Right cardiac atrium (tissue), 5 donors: ENCODE measurements at regions not wholly inside any gene's neighbourhood (a gene's known extent, or its start where the extent isn't known, plus 50 kb on each side); places are given as distances from the start of the nearest gene placed in this dataset.
A peak's percentile ranks its signal among the peaks of the same experiment; 100 is the strongest.
"Not testable (repeated sequence)": the region's sequence is repeated elsewhere in the genome, so short reads cannot be mapped to it uniquely, and the experiment has no call there.

Source experiments
- ATAC-seq, 2 donors: fragments of 200-7000 bp; cut with Tn5 transposase; one replicate each; pipeline versions ENCODE4 v1.8.0 to v1.9.1; 2020; ENCODE audit warnings: moderate library complexity in 2 of 2, mild to moderate bottlenecking in 1 of 2
- DNase-seq, 3 donors: peaks; one replicate each; pipeline ENCODE4 v3.0.0-alpha.2; 2020
- H3K27ac ChIP-seq: one replicate; pipeline ENCODE4 v1.5.1; 2013; ENCODE audit warnings: mild to moderate bottlenecking, low read length, control low read depth, moderate library complexity
- H3K27me3 ChIP-seq: one replicate; pipeline ENCODE4 v1.6.1; 2013; ENCODE audit not compliant: control insufficient read depth, insufficient read depth
- H3K4me1 ChIP-seq: one replicate; pipeline ENCODE4 v1.6.1; 2013; ENCODE audit warnings: low read length; ENCODE audit not compliant: control insufficient read depth, insufficient read depth
- H3K4me3 ChIP-seq: one replicate; pipeline ENCODE4 v1.5.1; 2013; ENCODE audit warnings: low read length, control low read depth
- H3K9me3 ChIP-seq: one replicate; pipeline ENCODE4 v1.6.1; 2013; ENCODE audit warnings: low read length; ENCODE audit not compliant: control insufficient read depth
- WGBS: extraction: QIAGEN DNeasy Blood & Tissue Kit; methylation state at CpG from one replicate; pipeline ENCODE4 v1.1.7; 2013; 5-methylcytosine and 5-hydroxymethylcytosine counted together
- intact Hi-C, 4 donors: fragments of 100-400 bp; cut with DNase I; formaldehyde crosslinking; loops; one replicate each; pipeline versions ENCODE4 v1.11.0 to v1.14.0; 2022 to 2023
- donor health status: healthy with polysubstance abuse.
- donor health status: DM: no; HTN: yes; CAD: no.
- donor health status: DM: no; HTN: no; CAD: no.
- donor health status: DM: no; HTN: yes; CAD: no; lungs with severe emphysema.
- donor health status: DM: yes; HTN: yes; CAD: no.

DNA sequence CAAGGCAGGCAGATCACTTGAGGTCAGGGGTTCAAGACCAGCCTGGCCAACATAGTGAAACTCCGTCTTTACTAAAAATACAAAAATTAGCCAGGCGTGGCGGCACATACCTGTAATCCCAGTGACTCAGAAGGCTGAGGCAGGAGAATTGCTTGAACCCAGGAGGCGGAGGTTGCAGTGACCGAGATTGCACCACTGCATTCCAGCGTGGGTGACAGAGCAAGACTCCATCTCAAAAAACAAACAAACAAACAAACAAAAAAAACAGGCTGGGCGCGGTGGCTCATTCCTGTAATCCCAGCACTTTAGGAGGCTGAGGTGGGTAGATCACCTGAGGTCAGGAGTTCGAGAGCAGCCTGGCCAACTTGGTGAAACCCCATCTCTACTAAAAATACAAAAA lies 122.8 kb upstream of the PABPC3 start:
- WGBS, result 94% methylated on average over 9 of the region's 9 CpGs
- H3K4me1 ChIP-seq, ATAC-seq, H3K9me3 ChIP-seq, H3K27me3 ChIP-seq, DNase-seq, H3K27ac ChIP-seq, intact Hi-C loops, H3K4me3 ChIP-seq: not testable (repeated sequence)

DNA sequence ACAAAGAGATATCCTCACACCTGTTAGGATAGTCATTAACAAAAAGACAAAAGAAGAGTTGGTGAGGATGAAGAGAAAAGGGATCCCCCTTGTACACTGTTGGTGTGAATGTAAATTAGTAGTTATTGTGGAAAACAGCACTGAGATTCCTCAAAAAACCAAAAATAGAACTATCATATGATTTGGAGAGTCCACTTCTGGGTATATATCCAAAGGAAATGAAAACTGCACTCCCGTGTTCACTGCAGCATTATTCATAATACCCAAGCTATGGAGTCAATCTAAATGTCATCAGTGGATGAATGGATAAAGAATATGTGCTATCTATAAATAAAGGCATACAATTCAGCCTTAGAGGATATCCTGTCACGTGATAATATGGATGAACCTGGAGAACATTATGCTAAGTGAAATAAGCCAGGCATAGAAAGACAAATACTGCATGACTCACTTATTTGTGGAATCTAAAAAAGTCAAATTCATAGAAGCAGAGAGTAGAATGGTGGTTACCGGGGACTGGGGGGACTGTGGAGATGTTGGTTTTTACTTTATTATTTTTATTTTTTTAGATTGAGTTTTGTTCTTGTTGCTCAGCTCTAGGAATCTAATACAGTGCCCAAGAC lies 114.6 kb upstream of the PABPC3 start:
- 38% methylated on average over 3 of the region's 3 CpGs for WGBS
- intact Hi-C loops, H3K9me3 ChIP-seq, H3K27me3 ChIP-seq, DNase-seq, H3K27ac ChIP-seq, ATAC-seq, H3K4me3 ChIP-seq, H3K4me1 ChIP-seq: not testable (repeated sequence)

DNA sequence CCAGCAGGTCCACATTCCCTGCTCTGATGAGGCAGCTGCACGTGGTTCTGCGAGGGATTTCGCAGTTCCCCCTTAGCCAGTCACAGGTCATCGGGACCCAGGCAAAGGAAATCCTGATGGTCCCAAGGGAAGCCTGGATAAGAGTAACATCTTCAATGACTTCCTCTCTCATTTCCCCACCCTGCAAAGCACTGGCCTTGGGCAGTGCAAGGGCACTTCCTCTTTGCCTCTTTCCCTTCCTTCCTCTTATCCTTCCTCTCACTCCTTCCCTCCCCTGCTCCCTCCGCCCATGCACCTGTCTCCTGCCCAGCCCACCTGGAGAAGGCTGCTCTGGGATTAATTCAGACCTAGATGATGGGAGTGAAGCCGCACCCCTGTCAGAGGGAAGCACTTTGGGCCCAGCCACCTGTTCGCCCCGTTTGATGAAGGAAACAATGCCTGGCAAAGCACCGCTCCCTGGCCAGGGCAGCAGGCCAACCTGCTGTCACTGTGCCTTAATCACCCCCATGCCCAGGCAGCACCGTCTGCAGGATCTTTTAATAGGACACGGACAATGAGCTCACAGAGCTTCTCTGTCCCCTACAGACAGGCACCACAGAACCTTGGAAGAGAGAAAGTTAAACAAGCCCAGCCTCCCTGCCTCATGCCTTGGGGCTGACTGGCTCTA lies 113.5 kb upstream of the PABPC3 start:
- no peak overlapping the region for H3K4me3 ChIP-seq
- intact Hi-C loops, result no loop called here
- peak in 2 of 3 donors; percentile 33 to 64 for DNase-seq
- ATAC-seq, result peak; percentile 47 to 62
- no peaks in the 10 kb centered on the region for H3K27me3 ChIP-seq
- H3K27ac ChIP-seq, result no peak overlapping the region
- H3K4me1 ChIP-seq, result no peaks in the 10 kb centered on the region
- WGBS, result 44% methylated on average over 11 of the region's 11 CpGs
- no peaks in the 10 kb centered on the region for H3K9me3 ChIP-seq

DNA sequence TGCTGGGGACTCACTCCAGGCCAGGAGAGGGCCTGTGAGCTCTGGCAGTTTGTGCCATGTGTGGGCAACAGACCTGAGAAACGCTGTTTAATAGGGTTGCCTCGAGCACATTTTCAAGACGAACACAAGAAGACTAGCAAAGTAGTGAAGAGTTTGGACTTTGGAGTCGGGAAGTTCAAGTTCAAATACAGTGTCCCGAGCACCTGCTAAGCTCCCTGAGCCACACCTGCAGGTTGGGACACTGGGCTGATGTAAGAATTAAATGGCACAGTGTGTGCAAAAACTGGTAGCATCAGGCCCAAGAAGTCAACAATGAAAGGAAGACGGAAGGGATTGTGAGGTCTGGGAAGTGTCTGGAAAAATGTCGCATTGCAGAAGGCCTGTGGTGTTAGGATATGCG lies 112.8 kb upstream of the PABPC3 start:
- H3K27ac ChIP-seq, result no peak overlapping the region
- DNase-seq, result no peak
- no peak overlapping the region for H3K4me3 ChIP-seq
- no peaks in the 10 kb centered on the region for H3K27me3 ChIP-seq
- no peaks in the 10 kb centered on the region for H3K9me3 ChIP-seq
- no peak for ATAC-seq
- WGBS, result 87% methylated on average over 8 of the region's 8 CpGs
- no peaks in the 10 kb centered on the region for H3K4me1 ChIP-seq
- intact Hi-C loops, result no loop called here

DNA sequence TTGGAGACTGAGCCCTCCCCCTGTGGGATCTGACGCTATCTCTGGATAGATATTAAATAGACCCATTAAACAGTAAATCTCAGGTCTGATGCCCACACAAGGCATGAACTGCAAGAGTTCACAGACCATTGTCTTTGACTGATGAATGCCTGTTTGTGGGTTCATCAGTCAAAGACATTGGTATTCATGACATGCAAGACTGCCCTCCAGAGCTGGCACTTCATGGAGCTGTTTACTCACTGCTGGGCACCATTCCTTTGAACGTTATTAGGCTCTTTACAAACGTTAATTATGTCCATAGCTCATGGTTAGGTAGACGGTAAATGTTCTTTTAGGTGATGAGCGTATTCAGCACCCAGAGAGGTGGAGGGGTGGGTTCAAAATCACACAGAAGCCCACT lies 111.8 kb upstream of the PABPC3 start:
- Histone ChIP-seq H3K27ac (no peak overlapping the region), H3K27me3 (no peaks in the 10 kb centered on the region), H3K9me3 (no peaks in the 10 kb centered on the region), H3K4me3 (no peak overlapping the region), H3K4me1 (peaks cover 1% of the 10 kb centered on the region)
- 79% methylated on average over 5 of the region's 5 CpGs for WGBS
- no peak for ATAC-seq
- no peak for DNase-seq
- intact Hi-C loops, result no loop called here

DNA sequence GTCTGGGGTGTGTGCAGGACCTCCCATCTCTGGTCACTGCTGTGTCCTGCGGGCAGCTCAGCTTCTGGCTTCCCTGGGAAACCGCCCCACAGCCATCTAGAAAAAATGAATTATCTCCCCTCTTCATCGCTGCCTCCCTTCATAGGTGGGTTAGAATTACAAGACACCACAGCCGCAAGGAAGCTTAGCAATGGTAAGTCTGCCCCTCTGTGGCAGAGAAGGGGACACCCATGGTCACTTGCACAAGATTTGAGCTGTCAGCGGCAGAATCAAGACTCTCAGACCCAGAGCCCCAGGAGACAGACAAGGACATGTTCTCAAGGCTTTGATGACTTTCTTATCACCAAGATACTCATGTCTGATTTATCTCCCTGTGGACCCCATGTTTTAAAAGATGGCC lies 110.8 kb upstream of the PABPC3 start:
- Histone ChIP-seq H3K9me3 (no peaks in the 10 kb centered on the region), H3K27me3 (no peaks in the 10 kb centered on the region), H3K4me1 (peaks cover 2% of the 10 kb centered on the region), H3K4me3 (no peak overlapping the region), H3K27ac (no peak overlapping the region)
- DNase-seq (no peak), ATAC-seq (no peak)
- intact Hi-C loops, result no loop called here
- 69% methylated on average over 5 of the region's 5 CpGs for WGBS

DNA sequence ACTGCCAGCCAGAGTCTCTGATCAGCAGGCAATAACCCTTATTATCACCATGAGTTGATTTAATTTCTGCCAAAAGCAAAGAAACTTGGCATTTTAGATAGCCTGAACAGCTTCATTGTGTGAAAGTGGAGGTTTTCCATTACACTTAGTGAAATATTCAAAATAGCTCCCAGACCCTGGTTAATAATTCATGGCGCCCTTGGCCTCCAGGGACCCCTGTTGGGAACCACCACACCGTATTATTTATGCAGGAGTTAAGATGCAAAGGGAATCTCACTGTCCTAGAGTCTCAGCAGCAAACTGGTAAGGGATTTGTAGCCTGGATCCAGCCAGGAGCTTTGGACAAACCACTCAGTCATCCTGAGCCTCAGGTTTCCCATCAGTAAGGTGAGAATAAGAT lies 110.0 kb upstream of the PABPC3 start:
- Histone ChIP-seq H3K4me3 (no peak overlapping the region), H3K27me3 (no peaks in the 10 kb centered on the region), H3K9me3 (no peaks in the 10 kb centered on the region), H3K4me1 (peaks cover 2% of the 10 kb centered on the region), H3K27ac (no peak overlapping the region)
- intact Hi-C loops, result no loop called here
- ATAC-seq (no peak), DNase-seq (no peak)
- WGBS, result 49% methylated on average over 2 of the region's 2 CpGs

DNA sequence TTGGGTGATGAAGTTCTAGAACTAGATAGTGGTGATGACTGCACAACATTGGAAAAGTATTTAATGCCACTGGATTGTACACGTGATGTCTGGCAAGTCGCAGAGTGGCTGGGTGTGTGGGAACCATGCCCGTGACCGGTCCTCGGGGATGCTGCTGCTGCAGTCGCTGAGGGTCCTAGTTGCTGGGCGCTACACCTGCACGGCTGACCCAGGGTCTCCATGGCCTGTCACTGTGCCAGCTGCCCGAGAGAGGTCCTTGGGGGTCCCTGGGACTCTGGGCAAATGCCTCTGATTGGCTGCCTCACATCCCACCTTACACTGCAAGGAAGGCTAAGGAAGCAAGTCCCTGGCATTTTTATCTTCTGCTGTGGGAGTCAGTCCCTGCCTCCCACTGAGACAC lies 109.1 kb upstream of the PABPC3 start:
- WGBS, result 86% methylated on average over 9 of the region's 9 CpGs
- ATAC-seq (no peak), DNase-seq (peak in 1 of 3 donors; percentile 43)
- H3K4me1 ChIP-seq, result peaks cover 2% of the 10 kb centered on the region
- H3K27me3 ChIP-seq, result no peaks in the 10 kb centered on the region
- H3K9me3 ChIP-seq, result no peaks in the 10 kb centered on the region
- intact Hi-C loops, result no loop called here
- H3K27ac ChIP-seq, result no peak overlapping the region
- H3K4me3 ChIP-seq, result no peak overlapping the region

DNA sequence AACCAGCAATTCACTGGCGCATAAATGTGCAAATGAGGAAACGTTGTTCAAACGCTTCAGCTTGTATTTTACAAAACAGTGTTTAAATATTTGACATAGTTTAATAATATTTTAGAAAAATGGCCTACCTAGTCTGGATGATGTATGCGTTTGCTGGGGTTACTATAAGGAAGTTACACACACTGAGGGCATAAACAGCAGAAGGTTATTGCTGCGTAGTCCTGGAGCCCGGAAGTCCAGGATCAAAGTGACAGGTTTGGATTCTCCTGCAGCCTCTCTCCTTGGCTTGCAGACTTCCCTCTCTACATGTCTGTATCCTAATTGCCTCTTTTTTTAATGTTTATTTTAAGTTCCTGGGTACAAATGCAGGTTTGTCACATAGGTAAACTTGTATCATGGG lies 106.0 kb upstream of the PABPC3 start:
- intact Hi-C loops, H3K4me3 ChIP-seq, H3K4me1 ChIP-seq, DNase-seq, H3K27ac ChIP-seq, H3K9me3 ChIP-seq, H3K27me3 ChIP-seq, ATAC-seq: not testable (repeated sequence)
- WGBS, result 63% methylated on average over 6 of the region's 6 CpGs

DNA sequence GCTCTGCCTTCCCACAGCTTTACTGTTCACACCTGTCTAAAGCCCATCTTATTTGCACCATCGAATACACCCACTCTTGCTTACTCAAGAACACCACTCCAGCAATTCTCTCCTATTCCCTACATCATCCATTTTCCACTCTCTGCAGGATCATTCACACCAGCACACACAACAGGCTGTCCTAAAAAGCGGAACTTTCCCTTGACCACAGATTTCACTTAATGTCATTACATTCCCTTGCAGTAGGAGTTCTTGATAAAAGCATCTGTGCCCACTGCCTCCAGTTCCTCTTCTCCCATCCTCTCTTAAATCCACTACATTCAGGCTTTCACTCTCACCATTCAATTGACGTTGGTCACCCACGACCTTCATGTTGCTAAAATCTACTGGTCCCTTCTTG lies 103.0 kb upstream of the PABPC3 start:
- H3K4me3 ChIP-seq, intact Hi-C loops, DNase-seq, H3K4me1 ChIP-seq, H3K9me3 ChIP-seq, ATAC-seq, H3K27me3 ChIP-seq, H3K27ac ChIP-seq: not testable (repeated sequence)
- WGBS, result 85% methylated on average over 4 of the region's 4 CpGs

DNA sequence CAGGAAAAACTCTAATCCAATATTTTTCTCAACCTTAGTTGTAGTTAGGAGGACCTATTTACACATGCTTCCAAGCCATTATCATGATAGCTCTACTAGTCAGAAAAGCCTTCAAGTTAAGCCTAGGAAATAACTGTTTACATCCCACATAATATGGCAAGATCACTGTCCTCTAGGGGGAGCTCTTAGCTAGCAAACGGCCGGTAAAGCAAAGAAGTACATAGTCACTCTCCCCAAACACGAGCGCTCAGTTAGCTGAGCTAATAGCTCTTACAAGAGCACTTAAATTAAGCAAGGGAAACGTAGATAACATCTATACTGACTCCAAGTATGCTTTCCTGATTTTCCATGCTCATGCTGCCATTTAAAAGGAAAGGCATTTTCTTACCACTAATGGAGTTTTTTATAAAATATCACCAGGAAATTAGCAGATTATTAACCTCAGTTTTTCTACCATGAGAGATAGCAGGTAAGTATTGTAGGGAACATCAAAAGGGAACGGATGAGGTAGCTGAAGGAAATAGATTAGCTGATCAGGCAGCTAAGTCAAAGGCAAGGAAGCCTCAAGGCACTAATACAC lies 100.6 kb upstream of the PABPC3 start:
- Histone ChIP-seq H3K9me3 (no peaks in the 10 kb centered on the region), H3K27me3 (no peaks in the 10 kb centered on the region), H3K4me1 (no peaks in the 10 kb centered on the region), H3K4me3 (no peak overlapping the region), H3K27ac (no peak overlapping the region)
- intact Hi-C loops, result no loop called here
- WGBS, result 9% methylated on average over 6 of the region's 6 CpGs
- DNase-seq (peak in 1 of 3 donors; percentile 27), ATAC-seq (peak; percentile 81 to 84)
